Adipocyte (in vitro differentiated cells): ENCODE measurements at regions not wholly inside any gene's neighbourhood (a gene's known extent, or its start where the extent isn't known, plus 50 kb on each side); places are given as distances from the start of the nearest gene placed in this dataset.
"Not testable (repeated sequence)": the region's sequence is repeated elsewhere in the genome, so short reads cannot be mapped to it uniquely, and the experiment has no call there.

Source experiments
- DNase-seq: peaks from one replicate; pipeline ENCODE4 v3.0.0-alpha.2; 2015; ENCODE audit warnings: low read depth
- H3K27me3 ChIP-seq: replicated peaks from 2 replicates; pipeline ENCODE4 v1.7.0; 2013; ENCODE audit warnings: mild to moderate bottlenecking, low read length, moderate library complexity; ENCODE audit not compliant: control insufficient read depth, insufficient read depth
- H3K36me3 ChIP-seq: 2 replicates; pipeline ENCODE4 v1.7.0; 2013; ENCODE audit warnings: low read length, mild to moderate bottlenecking, moderate library complexity; ENCODE audit not compliant: control insufficient read depth, insufficient read depth, severe bottlenecking
- H3K4me1 ChIP-seq: 2 replicates; pipeline ENCODE4 v1.7.0; 2013; ENCODE audit warnings: mild to moderate bottlenecking, low read length, moderate library complexity; ENCODE audit not compliant: control insufficient read depth, insufficient read depth
- H3K4me3 ChIP-seq: 2 replicates; pipeline ENCODE4 v1.7.0; 2013; ENCODE audit warnings: mild to moderate bottlenecking, low read length, moderate library complexity
- H3K9ac ChIP-seq: 2 replicates; pipeline ENCODE4 v1.7.0; 2013; ENCODE audit warnings: mild to moderate bottlenecking, low read length, moderate library complexity
- H3K9me3 ChIP-seq: 2 replicates; pipeline ENCODE4 v1.7.0; 2013; ENCODE audit warnings: mild to moderate bottlenecking, low read length, moderate library complexity; ENCODE audit not compliant: control insufficient read depth

DNA sequence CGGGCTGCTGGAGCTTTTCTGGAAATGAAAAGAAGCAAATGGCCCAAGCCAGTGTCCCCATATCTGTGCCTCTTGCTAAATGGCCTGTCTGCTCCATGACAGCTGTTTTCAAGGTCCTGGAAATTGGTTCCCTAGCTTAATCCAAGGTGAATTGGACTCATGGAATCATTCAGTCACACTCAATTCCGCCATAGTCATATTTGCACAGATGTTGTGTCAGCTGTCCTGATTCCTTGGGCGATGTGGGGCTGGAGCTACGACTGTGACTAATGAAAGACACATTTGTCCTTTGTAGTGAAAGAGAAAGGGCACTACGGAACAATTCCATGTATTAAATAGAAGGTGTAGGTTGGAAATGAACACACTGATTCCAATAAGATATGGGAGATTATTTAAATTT is 102.9 kb upstream of the MEGF10 start:
- no peaks in the 10 kb centered on the region for H3K9me3 ChIP-seq
- no peak overlapping the region for H3K9ac ChIP-seq
- peak; percentile 7 for DNase-seq
- no peaks in the 10 kb centered on the region for H3K36me3 ChIP-seq
- peaks cover 8% of the 10 kb centered on the region for H3K27me3 ChIP-seq
- H3K4me1 ChIP-seq, result peaks cover 4% of the 10 kb centered on the region
- H3K4me3 ChIP-seq, result no peak overlapping the region

DNA sequence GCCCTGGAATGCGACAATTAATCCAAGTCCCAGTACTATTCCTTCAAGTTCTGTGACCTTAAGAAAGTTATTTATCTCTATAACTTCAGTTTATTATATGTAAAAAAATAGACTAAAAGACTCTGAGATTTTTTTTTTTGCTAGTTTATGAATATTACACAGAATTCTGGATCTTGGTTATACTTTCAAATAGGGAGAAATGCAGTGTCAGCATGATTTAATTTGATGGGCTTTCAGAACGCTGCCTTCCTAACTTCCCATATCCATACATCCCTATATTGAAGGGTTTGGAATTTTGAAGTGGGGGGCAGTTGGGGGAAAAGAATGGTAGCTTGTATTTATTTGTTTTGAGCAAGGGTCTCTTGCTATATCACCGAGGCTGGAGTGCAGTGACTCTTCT is 98.4 kb upstream of the MEGF10 start:
- H3K27me3 ChIP-seq, result no peaks in the 10 kb centered on the region

DNA sequence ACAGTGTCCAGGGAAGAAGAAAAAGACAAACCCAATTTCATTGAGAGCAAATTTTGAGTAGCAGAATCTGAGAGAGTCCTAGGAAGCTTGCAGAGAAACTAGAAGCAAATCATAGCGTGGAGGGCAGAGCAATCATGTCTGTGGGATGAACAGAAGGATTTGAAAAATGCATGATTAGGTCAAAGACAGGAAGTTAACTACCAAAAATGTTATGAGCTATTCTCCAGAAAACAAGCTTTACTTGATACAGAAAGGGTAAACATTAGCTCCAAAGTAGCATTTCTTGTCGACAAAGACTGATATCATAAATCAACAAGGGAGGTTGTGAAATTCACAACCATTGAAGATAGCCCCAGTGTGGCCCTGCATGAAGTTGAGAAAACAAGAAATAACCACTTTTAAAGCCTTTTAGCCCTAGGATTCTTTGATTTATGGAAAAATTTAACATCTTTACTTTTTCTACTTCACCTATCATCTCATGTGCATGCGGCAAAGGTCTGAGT is 97.7 kb upstream of the MEGF10 start:
- H3K9me3 ChIP-seq, result peaks cover 6% of the 10 kb centered on the region
- DNase-seq, result no peak
- H3K4me3 ChIP-seq, result no peak overlapping the region
- no peaks in the 10 kb centered on the region for H3K36me3 ChIP-seq
- H3K4me1 ChIP-seq, result no peaks in the 10 kb centered on the region
- no peaks in the 10 kb centered on the region for H3K27me3 ChIP-seq
- no peak overlapping the region for H3K9ac ChIP-seq

More for the DNA sequence above, 98.4 kb upstream of the MEGF10 start:
- Histone ChIP-seq H3K9me3 (peaks cover 6% of the 10 kb centered on the region), H3K4me3 (no peak overlapping the region), H3K4me1 (no peaks in the 10 kb centered on the region), H3K36me3 (no peaks in the 10 kb centered on the region), H3K9ac (no peak overlapping the region)
- DNase-seq, result no peak

DNA sequence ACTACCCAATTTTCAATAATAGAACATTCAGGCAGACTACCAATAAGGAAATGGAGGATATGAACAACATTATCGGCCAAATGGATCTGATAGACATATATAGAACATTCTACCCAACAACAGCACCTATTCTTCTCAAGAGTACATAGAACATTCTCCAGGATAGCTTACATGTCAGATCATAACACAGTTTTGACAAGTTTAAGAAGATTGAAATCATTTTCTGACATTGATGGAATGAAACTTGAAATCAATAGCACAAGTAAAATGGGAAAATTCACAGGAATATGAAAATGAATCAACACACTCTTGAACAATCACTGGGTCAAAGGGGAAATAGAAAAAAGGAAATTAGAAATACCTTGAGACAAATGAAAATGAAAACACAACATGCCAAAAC is 94.6 kb upstream of the MEGF10 start:
- no peak overlapping the region for H3K9ac ChIP-seq
- H3K27me3 ChIP-seq, result no peaks in the 10 kb centered on the region
- DNase-seq, result no peak
- no peak overlapping the region for H3K4me3 ChIP-seq
- peaks cover 6% of the 10 kb centered on the region for H3K9me3 ChIP-seq
- H3K4me1 ChIP-seq, result no peaks in the 10 kb centered on the region
- H3K36me3 ChIP-seq, result no peaks in the 10 kb centered on the region

DNA sequence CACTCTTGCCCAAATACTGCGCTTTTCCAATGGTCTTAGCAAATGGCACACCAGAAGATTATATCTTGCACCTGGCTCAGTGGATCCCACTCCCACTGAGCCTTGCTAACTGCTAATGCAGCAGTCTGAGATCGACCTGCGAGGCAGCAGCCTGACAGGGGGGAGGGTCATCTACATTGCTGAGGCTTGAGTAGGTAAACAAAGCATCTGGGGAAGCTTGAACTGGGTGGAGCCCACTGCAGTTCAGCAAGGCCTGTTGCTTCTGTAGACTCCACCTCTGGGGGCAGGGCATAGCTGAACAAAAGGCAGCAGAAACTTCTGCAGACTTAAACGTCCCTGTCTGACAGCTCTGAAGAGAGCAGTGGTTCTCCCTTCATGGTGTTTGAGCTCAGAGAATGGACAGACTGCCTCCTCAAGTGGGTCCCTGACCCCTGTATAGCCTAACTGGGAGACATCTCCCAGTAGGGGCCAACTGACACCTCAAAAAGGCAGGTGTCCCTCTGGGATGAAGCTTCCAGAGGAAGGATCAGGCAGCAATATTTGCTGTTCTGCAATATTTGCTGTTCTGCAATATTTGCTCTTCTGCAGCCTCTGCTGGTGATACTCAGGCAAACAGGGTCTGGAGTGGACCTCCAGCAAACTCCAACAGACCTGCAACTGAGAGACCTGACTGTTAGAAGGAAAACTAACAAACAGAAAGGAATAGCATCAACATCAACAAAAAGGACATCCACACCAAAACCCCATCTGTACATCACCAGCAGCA is 93.0 kb upstream of the MEGF10 start:
- H3K36me3 ChIP-seq, DNase-seq: not testable (repeated sequence)

DNA sequence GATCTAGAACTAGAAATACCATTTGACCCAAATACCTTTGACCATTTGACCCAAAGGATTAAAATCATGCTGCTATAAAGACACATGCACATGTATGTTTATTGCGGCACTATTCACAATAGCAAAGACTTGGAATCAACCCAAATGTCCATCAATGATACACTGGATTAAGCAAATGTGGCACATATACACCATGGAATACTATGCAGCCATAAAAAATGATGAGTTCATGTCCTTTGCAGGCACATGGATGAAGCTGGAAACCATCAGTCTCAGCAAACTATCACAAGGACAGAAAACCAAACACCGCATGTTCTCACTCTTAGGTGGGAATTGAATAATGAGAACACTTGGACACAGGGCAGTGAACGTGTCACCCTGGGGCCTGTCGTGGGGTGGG is 87.9 kb upstream of the MEGF10 start:
- H3K36me3 ChIP-seq, H3K4me3 ChIP-seq, H3K9ac ChIP-seq, H3K9me3 ChIP-seq, H3K27me3 ChIP-seq, DNase-seq: not testable (repeated sequence)
- peaks cover 13% of the 10 kb centered on the region for H3K4me1 ChIP-seq

More for the DNA sequence above, 93.0 kb upstream of the MEGF10 start:
- H3K9ac ChIP-seq, H3K4me1 ChIP-seq, H3K9me3 ChIP-seq, H3K4me3 ChIP-seq, H3K27me3 ChIP-seq: not testable (repeated sequence)

DNA sequence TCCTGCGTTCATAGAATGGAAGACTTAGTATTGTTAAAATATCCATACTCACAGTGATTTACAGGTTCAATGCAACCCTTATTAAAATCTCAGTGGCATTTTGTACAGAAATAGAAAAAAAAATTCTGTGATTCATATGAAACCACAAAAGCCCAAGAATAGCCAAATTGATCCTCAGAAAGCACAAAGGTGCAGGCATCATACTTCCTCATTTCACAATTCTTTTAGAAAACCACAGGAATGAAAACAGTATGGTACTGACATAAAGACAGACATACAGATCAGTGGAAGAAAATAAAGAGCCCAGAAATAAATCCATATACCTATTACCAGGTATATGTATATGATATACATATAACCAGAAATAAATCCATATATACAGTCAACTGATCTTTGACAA is 86.8 kb upstream of the MEGF10 start:
- peaks cover 13% of the 10 kb centered on the region for H3K4me1 ChIP-seq
- DNase-seq, result peak; percentile 55
- H3K9me3 ChIP-seq, result no peaks in the 10 kb centered on the region
- no peak overlapping the region for H3K4me3 ChIP-seq
- no peaks in the 10 kb centered on the region for H3K36me3 ChIP-seq
- H3K9ac ChIP-seq, result no peak overlapping the region
- no peaks in the 10 kb centered on the region for H3K27me3 ChIP-seq

DNA sequence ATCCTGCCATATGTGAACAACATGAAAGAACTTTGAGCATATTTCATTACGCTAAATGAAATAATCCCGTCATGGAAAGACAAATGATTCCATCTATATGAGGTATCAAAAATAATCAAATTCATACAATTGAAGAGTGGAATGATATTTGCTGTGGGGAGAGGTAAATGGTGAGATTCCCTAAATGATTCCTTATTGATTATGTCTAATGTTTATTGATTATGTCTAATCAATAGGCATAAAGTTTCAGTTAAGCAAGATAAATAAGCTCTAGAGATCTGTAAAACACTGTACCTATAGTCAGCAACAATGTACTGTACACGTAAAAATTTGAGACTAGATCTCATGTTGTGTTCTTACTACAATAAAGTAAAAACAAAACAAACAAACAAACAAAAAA is 85.4 kb upstream of the MEGF10 start:
- H3K27me3 ChIP-seq, result peaks cover 2% of the 10 kb centered on the region
- H3K4me1 ChIP-seq, result peaks cover 13% of the 10 kb centered on the region
- no peak for DNase-seq
- no peak overlapping the region for H3K9ac ChIP-seq
- H3K4me3 ChIP-seq, result no peak overlapping the region
- H3K9me3 ChIP-seq, result no peaks in the 10 kb centered on the region
- no peaks in the 10 kb centered on the region for H3K36me3 ChIP-seq

DNA sequence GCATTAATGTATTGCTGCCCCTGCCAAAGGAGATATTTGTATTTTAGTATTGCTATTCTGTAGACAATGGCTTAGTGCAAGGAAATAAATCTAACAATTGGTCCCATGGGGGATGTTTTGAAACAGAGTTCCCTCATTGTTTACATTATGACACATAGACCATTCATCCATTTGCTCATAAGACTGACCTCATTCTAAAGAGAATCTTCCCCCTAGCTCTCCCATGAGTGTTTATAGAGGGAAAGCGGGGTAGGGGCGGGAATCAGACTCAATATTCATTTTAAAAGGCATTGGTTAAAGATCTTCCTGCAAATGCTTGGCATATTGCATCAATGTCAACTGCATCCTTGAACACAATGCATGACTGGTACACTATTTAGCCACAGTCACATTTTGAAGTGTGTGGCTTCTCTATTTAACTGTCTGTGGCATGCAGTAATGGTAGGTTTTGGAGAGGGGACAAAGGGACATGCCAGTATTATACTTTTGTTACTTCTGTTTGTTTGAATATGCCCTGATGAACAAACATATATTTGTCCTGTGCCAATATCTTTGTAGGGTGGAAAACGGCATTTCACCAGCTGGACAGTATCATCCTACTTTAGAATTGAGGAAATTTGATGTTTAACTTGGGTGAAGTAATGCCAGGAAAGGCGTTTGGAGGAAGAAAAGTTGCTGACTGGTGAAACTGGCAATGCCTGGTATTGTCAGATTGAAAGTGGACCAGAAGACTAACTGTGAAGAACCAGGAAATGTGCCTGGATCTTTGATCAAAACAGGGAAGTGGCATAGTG is 84.1 kb upstream of the MEGF10 start:
- DNase-seq, result peak; percentile 85
- Histone ChIP-seq H3K27me3 (peaks cover 2% of the 10 kb centered on the region), H3K4me3 (no peak overlapping the region), H3K4me1 (peaks cover 13% of the 10 kb centered on the region), H3K9ac (no peak overlapping the region), H3K36me3 (no peaks in the 10 kb centered on the region), H3K9me3 (no peaks in the 10 kb centered on the region)

DNA sequence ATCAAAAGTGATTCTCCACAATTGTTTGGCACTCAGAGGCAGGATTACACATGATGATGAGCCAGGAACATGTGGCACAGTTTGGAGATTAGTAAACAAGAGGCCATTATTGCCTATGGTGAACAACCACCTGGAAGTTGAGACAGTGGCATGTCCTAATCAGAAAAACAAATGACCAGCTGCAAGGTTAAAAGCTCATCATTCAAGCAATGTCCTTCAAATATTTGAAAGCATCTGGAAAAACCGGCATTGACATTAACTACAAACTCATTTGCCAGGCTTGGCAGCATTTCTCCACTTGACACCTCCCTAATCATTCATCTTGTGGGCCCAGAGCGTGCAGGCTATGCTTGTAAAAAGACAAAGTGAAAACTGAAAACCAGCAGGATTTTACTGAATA is 80.6 kb upstream of the MEGF10 start:
- Histone ChIP-seq H3K9me3 (no peaks in the 10 kb centered on the region), H3K27me3 (peaks cover 2% of the 10 kb centered on the region), H3K9ac (no peak overlapping the region), H3K4me1 (peaks cover 8% of the 10 kb centered on the region), H3K4me3 (no peak overlapping the region), H3K36me3 (no peaks in the 10 kb centered on the region)
- DNase-seq, result no peak

DNA sequence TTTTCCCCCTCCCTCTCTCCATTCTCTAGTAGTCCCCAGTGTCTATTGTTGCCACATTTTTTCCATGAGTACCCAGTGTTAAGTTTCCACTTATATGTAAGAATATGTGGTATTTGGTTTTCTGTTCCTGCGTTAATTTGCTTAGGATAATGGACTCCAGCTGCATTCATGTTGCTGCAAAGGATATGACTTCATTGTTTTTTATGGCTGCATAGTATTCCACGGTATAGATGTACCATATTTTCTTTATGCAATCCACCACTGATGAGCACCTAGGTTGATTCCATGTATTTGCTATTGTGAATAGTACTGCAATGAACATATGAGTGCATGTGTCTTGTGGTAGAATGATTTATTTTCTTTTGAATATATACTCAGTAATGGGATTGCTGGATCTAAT is 77.4 kb upstream of the MEGF10 start:
- H3K4me1 ChIP-seq, result peaks cover 8% of the 10 kb centered on the region
- no peaks in the 10 kb centered on the region for H3K9me3 ChIP-seq
- H3K4me3 ChIP-seq, result no peak overlapping the region
- H3K36me3 ChIP-seq, result no peaks in the 10 kb centered on the region
- peaks cover 2% of the 10 kb centered on the region for H3K27me3 ChIP-seq
- no peak for DNase-seq
- no peak overlapping the region for H3K9ac ChIP-seq
